MCF 10A (cell line): ENCODE measurements at regions not wholly inside any gene's neighbourhood (a gene's known extent, or its start where the extent isn't known, plus 50 kb on each side); places are given as distances from the start of the nearest gene placed in this dataset.
A peak's percentile ranks its signal among the peaks of the same experiment; 100 is the strongest.
"Not testable (repeated sequence)": the region's sequence is repeated elsewhere in the genome, so short reads cannot be mapped to it uniquely, and the experiment has no call there.

Experiments used
- BruUV-seq: library from RNA; stranded (reverse); fragments of 400-500 nt; replicated peaks from 2 replicates; lab custom pipeline; 2021; lab: Mats Ljungman, UMichigan
- CTCF ChIA-PET: fragments of 300-600 bp; sonication (Branson Sonifier 250); formaldehyde crosslinking; extraction: SDS; loops from one replicate; lab custom pipeline; 2021; ENCODE audit warnings: antibody characterized with exemption, inconsistent platforms; lab: Yijun Ruan, JAX
- POLR2A ChIA-PET: fragments of 300-600, 350-650 bp; sonication (Branson Sonifier 250); formaldehyde crosslinking; extraction: SDS; loops from one replicate; lab custom pipeline; 2020; ENCODE audit warnings: antibody characterized with exemption, inconsistent platforms; lab: Yijun Ruan, JAX
- DNase-seq: peaks from one replicate; pipeline ENCODE4 v3.0.0-alpha.2; 2018; ENCODE audit not compliant: unreplicated experiment
- H3K27ac Mint-ChIP-seq: one replicate; pipeline ENCODE4 v1.8.0; 2022; ENCODE audit warnings: mild to moderate bottlenecking, low read depth, mixed read lengths; ENCODE audit not compliant: unreplicated experiment
- H3K27me3 Mint-ChIP-seq: one replicate; pipeline ENCODE4 v1.8.0; 2022; ENCODE audit warnings: mixed read lengths; ENCODE audit not compliant: insufficient read depth, unreplicated experiment
- H3K36me3 Mint-ChIP-seq: one replicate; pipeline ENCODE4 v1.8.0; 2022; ENCODE audit warnings: mild to moderate bottlenecking, moderate library complexity, mixed read lengths; ENCODE audit not compliant: insufficient read depth, unreplicated experiment
- H3K4me1 Mint-ChIP-seq: one replicate; pipeline ENCODE4 v1.8.0; 2022; ENCODE audit warnings: mixed read lengths; ENCODE audit not compliant: insufficient read depth, unreplicated experiment
- H3K4me3 Mint-ChIP-seq: one replicate; pipeline ENCODE4 v1.8.0; 2022; ENCODE audit warnings: mild to moderate bottlenecking, moderate library complexity, mixed read lengths; ENCODE audit not compliant: unreplicated experiment
- H3K9me3 Mint-ChIP-seq: one replicate; pipeline ENCODE4 v1.8.0; 2022; ENCODE audit warnings: mixed read lengths; ENCODE audit not compliant: unreplicated experiment
- intact Hi-C: fragments of 100-400 bp; cut with micrococcal nuclease; formaldehyde crosslinking; loops from 2 replicates; pipeline ENCODE4 v1.14.1; 2022
- TF ChIP-seq, protein P1 (sequence below): fragments of 200-600 bp; IDR thresholded peaks from one replicate; pipeline ENCODE4 v1.8.0; 2022; ENCODE audit warnings: antibody characterized with exemption, mild to moderate bottlenecking; ENCODE audit not compliant: unreplicated experiment

DNA sequence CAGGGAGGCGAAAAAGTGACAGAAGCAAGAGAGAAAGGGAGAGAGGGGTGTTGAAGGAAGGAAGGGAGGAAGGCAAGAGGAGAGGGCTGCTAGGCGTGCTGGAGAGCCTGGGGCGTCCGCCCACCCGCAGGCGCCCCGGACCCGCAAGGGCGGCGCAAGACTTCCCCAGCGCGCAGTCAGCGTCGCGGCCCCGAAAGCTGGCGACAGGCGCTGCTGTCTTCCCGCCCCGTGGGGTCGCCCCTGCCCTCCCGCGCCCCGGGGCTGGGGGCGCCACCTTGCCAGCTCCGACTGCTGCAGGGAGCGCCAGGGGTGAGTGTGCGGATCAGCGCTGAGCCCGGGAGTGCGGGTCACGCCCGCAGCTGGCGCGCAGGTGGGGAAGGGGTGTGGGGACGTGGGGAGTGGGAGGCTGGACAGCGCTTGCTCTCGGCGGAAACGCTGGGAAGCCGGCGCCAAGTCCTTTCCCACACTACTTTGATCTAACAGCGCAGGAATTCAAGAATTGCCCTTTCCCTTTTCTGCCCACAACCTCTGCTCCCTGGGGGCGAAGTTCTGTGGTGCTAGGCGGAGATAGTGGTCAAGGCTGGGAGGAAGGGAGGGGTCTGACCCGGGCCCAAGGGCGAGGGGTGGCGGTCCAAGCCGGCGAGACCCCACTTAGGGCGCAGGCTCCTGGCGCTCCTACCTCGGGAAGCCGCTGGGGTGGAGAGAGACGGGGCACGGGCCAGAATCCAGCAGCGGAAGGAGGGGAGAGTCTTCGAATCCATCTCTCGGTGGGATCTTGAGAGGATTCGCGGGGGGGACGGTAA lies 266.1 kb downstream of the CGGBP1 start, which contains the start of gene HTR1F:
Gene HTR1F, plus strand, starts transcription at position 173 of the 803 bp plus-strand sequence.
- BruUV-seq = no TSS peak
- intact Hi-C loops = no loop called here
- POLR2A ChIA-PET = no interaction called here
- Mint-ChIP-seq H3K9me3 (no peaks in the 10 kb centered on the region), H3K4me1 (peaks cover 16% of the 10 kb centered on the region), H3K4me3 (peak within 1 kb of the TSS; percentile 76), H3K36me3 (no peaks in the 10 kb centered on the region), H3K27me3 (peaks cover 20% of the 10 kb centered on the region), H3K27ac (no peak within 1 kb of the TSS)
- TF ChIP-seq, protein P1, sequence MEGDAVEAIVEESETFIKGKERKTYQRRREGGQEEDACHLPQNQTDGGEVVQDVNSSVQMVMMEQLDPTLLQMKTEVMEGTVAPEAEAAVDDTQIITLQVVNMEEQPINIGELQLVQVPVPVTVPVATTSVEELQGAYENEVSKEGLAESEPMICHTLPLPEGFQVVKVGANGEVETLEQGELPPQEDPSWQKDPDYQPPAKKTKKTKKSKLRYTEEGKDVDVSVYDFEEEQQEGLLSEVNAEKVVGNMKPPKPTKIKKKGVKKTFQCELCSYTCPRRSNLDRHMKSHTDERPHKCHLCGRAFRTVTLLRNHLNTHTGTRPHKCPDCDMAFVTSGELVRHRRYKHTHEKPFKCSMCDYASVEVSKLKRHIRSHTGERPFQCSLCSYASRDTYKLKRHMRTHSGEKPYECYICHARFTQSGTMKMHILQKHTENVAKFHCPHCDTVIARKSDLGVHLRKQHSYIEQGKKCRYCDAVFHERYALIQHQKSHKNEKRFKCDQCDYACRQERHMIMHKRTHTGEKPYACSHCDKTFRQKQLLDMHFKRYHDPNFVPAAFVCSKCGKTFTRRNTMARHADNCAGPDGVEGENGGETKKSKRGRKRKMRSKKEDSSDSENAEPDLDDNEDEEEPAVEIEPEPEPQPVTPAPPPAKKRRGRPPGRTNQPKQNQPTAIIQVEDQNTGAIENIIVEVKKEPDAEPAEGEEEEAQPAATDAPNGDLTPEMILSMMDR = no peak
- CTCF ChIA-PET = interaction anchor here (0.7 kb wide), 1 partner anchor 9 kb away, joined by 4 read pairs; no protein-coding TSS in a partner anchor
- peak; percentile 9 for DNase-seq

DNA sequence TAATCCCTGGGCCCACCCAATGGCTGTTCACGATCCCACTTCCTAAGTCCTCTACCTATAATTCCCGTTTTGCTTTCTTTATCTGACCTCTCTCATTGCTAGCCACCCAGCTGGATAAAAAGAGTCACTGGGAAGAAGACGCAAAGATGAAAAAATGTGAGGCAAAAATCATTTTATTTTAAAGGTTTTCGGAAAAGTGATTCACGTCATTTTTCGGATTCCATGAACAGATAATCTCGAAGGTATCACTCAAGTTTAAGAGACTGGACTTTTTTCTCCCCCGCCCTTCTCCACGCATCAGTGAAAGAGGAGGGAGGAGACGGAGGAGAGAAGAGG lies 266.6 kb downstream of the CGGBP1 start:
- H3K27me3 Mint-ChIP-seq = peaks cover 20% of the 10 kb centered on the region
- H3K36me3 Mint-ChIP-seq = no peaks in the 10 kb centered on the region
- H3K4me1 Mint-ChIP-seq = peaks cover 16% of the 10 kb centered on the region
- H3K27ac Mint-ChIP-seq = no peak overlapping the region
- BruUV-seq = no TSS peak
- intact Hi-C loops = no loop called here
- POLR2A ChIA-PET = no interaction called here
- H3K4me3 Mint-ChIP-seq = peak overlapping the region; percentile 76
- no peak for DNase-seq
- no peaks in the 10 kb centered on the region for H3K9me3 Mint-ChIP-seq
- TF ChIP-seq, protein P1 = no peak
- CTCF ChIA-PET = interaction anchor here (0.6 kb wide), 1 partner anchor 1597 kb away, joined by 3 read pairs; no protein-coding TSS in a partner anchor

DNA sequence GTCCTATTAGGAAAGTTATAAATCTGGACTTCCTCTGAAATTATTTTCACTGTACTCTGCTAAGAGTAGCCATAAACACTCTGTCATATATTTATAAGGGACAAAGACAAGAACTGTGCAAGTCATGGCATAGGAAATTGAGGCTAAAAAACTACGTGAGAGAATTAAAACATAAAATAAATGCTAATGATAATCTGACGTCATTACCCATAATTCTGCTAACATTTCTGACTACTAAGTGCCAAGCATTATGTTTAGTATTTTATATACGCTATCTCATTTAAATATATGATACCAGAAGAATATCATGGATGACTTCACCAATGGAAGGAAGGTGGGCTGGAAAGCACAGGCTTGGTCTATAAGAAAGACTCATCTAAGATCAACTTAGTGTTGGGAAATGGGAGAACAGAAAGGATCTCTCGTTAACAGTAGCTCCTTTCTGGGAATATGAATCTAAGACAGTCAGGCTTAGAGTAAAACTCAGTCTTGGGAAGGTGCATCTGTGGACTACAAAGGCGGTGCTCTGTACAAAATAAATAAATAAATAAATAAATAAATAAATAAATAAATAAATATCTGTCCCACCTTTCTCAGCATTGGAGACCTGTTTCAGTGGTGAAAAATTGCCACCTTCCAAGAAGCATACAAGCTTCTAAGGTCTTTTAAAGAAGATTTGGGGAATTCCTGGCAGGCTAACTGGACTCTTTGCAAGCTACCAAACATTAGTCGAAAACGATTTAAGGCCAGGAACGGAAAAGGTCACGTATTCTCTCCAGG lies 267.4 kb downstream of the CGGBP1 start:
- Mint-ChIP-seq H3K36me3 (no peaks in the 10 kb centered on the region), H3K27ac (no peak overlapping the region), H3K4me3 (no peak overlapping the region), H3K9me3 (no peaks in the 10 kb centered on the region), H3K27me3 (peaks cover 20% of the 10 kb centered on the region), H3K4me1 (peaks cover 16% of the 10 kb centered on the region)
- TF ChIP-seq, protein P1 = no peak
- intact Hi-C loops = no loop called here
- no TSS peak for BruUV-seq
- ChIA-PET CTCF (interaction anchor here (0.6 kb wide), 1 partner anchor 1597 kb away, joined by 3 read pairs; no protein-coding TSS in a partner anchor), POLR2A (no interaction called here)
- no peak for DNase-seq

GRCh38 chr3:87789049-87789448 lies 269.8 kb downstream of the CGGBP1 start:
- H3K27ac Mint-ChIP-seq, H3K4me3 Mint-ChIP-seq: not testable (repeated sequence)

More at GRCh38 chr3:87789049-87789448, 269.8 kb downstream of the CGGBP1 start:
- POLR2A ChIA-PET, H3K36me3 Mint-ChIP-seq, BruUV-seq, intact Hi-C loops, DNase-seq, H3K9me3 Mint-ChIP-seq: not testable (repeated sequence)
- peaks cover 16% of the 10 kb centered on the region for H3K4me1 Mint-ChIP-seq
- peaks cover 20% of the 10 kb centered on the region for H3K27me3 Mint-ChIP-seq
- CTCF ChIA-PET = interaction anchor here (0.6 kb wide), 1 partner anchor 1123 kb away, joined by 3 read pairs; no protein-coding TSS in a partner anchor
